GM12874 (cell line): ENCODE measurements at regions not wholly inside any gene's neighbourhood (a gene's known extent, or its start where the extent isn't known, plus 50 kb on each side); places are given as distances from the start of the nearest gene placed in this dataset.

Experiments used
- CTCF ChIP-seq: IDR thresholded peaks from 2 replicates; pipeline ENCODE4 v1.5.1; 2011; ENCODE audit warnings: low read depth, mild to moderate bottlenecking, control low read depth, low read length, moderate library complexity; ENCODE audit not compliant: insufficient read depth

- no peak for TF ChIP-seq CTCF
Observed at GRCh38 chr6:44042261-44042988, 84.8 kb downstream of the MRPL14 start.

- TF ChIP-seq CTCF: no peak
Observed at GRCh38 chr6:44041461-44042260, 85.6 kb downstream of the MRPL14 start.

- no peak for TF ChIP-seq CTCF
Observed at GRCh38 chr6:44040786-44041185, 86.5 kb downstream of the MRPL14 start.

GRCh38 chr6:44039839-44040350 lies 87.4 kb downstream of the MRPL14 start:
- TF ChIP-seq CTCF: no peak

- TF ChIP-seq CTCF: no peak
Observed at GRCh38 chr6:44039191-44039719, 88.0 kb downstream of the MRPL14 start.

- no peak for TF ChIP-seq CTCF
Observed at GRCh38 chr6:44038543-44039065, 88.6 kb downstream of the MRPL14 start.
